ENCODE measurements at regions not wholly inside any gene's neighbourhood (a gene's known extent, or its start where the extent isn't known, plus 50 kb on each side); places are given as distances from the start of the nearest gene placed in this dataset.

DNA sequence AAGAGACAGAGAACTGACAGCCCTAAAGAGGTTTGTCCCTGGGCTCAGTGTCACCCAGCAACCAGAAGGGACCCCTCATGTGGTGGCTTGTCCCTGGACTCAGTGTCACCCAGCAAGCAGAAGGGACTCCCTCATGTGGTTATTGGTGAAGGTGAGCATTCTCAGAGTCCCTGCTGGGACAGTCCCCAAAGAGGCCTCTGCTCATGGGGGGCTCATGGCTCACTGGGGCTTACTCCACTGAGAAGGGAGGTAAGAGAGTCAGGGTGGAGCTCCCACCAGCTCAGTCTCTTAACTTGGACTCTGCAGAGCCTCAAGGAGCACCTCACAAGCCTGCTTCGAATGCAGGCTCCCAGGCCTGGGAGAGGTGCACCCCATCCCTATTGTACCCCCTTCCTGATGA lies 145.2 kb upstream of the COPS8 start:
- TF ChIP-seq, protein P1, sequence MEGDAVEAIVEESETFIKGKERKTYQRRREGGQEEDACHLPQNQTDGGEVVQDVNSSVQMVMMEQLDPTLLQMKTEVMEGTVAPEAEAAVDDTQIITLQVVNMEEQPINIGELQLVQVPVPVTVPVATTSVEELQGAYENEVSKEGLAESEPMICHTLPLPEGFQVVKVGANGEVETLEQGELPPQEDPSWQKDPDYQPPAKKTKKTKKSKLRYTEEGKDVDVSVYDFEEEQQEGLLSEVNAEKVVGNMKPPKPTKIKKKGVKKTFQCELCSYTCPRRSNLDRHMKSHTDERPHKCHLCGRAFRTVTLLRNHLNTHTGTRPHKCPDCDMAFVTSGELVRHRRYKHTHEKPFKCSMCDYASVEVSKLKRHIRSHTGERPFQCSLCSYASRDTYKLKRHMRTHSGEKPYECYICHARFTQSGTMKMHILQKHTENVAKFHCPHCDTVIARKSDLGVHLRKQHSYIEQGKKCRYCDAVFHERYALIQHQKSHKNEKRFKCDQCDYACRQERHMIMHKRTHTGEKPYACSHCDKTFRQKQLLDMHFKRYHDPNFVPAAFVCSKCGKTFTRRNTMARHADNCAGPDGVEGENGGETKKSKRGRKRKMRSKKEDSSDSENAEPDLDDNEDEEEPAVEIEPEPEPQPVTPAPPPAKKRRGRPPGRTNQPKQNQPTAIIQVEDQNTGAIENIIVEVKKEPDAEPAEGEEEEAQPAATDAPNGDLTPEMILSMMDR (IDR thresholded peaks at IDR 0.05; ENCODE audit: low read depth, low read length, missing control alignments): no peak
- no peak for DNase-seq (ENCODE audit: extremely low read depth, low read depth)
- H3K4me3 ChIP-seq (replicated peaks; ENCODE audit: low read depth, low read length): no peak overlapping the region

DNA sequence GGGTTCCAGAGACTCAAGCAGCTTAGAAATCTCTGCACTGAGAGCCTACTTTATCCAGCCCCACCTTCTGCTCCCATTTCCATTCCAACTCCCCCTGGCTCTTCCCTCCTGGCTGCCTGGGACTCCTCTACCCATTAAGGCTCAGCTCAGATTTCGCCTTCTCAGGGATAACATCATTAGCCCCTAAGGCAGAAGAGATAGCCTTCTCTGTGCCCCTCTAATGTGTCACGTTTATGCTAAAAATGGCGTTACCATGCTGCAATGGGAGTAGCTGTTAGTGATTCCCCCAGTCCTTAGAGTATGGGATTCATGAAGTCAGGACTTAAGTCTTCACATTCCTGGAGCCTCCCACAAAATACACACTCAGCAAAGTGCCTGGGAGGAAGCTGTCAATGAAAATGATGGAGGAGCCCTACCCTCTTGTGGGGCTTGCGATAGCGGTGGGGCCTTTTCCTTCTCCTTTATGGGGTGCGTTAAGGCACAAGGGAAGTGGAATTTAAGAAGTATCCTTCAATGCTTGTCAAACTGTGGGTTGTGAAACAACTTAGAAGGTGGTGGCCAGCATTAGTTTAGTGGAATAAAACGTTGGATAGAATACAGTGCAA lies 144.7 kb upstream of the COPS8 start:
- H3K4me3 ChIP-seq (replicated peaks; ENCODE audit: low read depth, low read length): no peak overlapping the region
- DNase-seq (ENCODE audit: extremely low read depth, low read depth): no peak
- TF ChIP-seq, protein P1 (IDR thresholded peaks at IDR 0.05; ENCODE audit: low read depth, low read length, missing control alignments): no peak

DNA sequence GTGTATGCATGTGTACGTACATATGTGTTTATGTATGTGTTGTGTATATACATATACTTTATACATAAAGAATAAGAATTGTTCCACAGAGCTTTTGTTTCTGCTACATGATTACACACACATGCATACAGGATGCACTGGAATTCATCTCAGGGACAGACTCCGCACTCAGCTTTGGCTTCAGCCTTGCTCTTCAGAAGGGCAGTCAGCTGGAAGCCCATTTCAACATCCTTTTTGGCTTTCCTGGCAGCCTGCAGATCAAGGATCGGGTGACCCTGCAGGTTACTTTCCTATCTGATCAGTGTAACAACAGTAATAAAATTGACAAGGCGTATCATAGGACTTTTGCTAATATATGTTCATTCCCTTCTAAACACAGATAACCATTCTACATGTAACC lies 144.1 kb upstream of the COPS8 start:
- TF ChIP-seq, protein P1 (IDR thresholded peaks at IDR 0.05; ENCODE audit: low read depth, low read length, missing control alignments): no peak
- H3K4me3 ChIP-seq (replicated peaks; ENCODE audit: low read depth, low read length): no peak overlapping the region
- no peak for DNase-seq (ENCODE audit: extremely low read depth, low read depth)

DNA sequence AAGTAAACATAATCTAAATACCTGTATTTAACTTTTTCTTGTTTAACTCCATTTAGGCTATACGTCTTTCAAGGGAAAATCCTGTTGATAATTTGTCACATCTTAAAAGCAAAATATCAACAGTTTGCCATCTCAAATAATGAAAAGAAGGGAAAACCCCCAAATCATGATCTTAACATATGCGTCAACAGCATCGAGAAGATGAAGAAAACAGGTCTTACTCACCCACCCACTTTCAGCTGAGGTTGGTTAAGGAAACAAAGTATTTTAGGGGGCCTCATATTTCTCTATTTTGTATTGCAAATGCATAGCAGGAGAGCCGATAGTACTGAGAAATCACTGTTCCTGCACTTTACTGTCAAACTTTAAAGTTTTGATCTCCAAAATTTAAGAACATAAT lies 143.1 kb upstream of the COPS8 start:
- no peak for DNase-seq (ENCODE audit: extremely low read depth, low read depth)
- H3K4me3 ChIP-seq (replicated peaks; ENCODE audit: low read depth, low read length): no peak overlapping the region
- TF ChIP-seq, protein P1 (IDR thresholded peaks at IDR 0.05; ENCODE audit: low read depth, low read length, missing control alignments): no peak

DNA sequence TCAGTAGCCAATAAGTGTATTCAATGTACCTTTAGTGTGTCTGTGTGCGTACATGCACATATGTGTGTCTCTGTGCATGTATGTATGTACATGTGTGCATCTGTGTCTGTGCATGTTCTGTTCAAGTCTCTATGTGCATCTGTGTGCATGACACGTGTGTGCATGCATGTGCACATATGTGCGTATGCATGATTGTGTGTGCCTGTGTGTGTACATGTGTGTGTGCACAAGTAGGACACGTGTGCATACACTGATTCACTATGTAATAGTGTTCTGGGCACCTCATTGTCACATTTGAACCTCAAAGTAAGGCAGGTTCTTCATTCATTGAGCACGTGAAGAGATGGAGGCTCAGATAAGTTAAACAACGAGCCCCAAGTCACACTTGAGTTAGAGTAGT lies 142.6 kb upstream of the COPS8 start:
- no peak for DNase-seq (ENCODE audit: extremely low read depth, low read depth)
- TF ChIP-seq, protein P1 (IDR thresholded peaks at IDR 0.05; ENCODE audit: low read depth, low read length, missing control alignments): no peak
- no peak overlapping the region for H3K4me3 ChIP-seq (replicated peaks; ENCODE audit: low read depth, low read length)

DNA sequence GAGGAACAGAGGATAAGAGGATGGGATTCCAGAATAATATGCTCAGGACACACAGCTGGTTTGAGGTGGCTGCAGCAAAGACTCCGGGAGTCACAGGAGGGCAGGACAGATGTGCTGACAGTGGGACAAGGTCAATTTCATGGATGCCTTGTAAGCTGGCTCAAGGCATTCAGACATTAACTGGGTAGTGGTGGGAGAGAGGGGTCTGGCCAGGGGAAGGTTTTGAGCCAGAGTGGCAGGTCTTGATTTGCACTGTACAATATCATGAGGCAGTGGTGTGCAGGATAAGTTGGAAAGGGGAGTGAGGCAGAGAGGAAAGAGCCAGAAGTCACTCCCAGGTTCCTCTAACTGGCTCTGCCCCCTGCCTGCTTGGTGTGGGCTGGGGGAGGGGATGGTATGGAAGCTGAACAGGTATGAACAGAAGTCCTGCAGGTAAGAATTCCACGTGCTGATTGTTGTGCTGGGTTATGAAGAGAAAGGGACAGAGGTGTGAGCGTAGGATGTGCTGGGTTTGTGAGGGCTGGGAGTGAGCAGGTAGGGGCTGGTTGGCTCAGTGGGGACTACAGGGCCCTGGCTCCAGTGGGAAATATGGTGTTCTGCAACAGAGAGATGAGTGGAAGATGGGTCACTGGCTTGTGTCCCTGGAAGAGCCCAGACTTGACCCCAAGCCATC lies 141.7 kb upstream of the COPS8 start:
- TF ChIP-seq, protein P1 (IDR thresholded peaks at IDR 0.05; ENCODE audit: low read depth, low read length, missing control alignments): no peak
- H3K4me3 ChIP-seq (replicated peaks; ENCODE audit: low read depth, low read length): no peak overlapping the region
- DNase-seq (ENCODE audit: extremely low read depth, low read depth): no peak
